GM19043 (cell line): ENCODE measurements at regions not wholly inside any gene's neighbourhood (a gene's known extent, or its start where the extent isn't known, plus 50 kb on each side); places are given as distances from the start of the nearest gene placed in this dataset.

Experiments used
- ATAC-seq: cut with Tn5 transposase; IDR thresholded peaks from one replicate; pipeline ENCODE4 v1.9.1; 2021; ENCODE audit warnings: low read depth; ENCODE audit not compliant: unreplicated experiment

GRCh38 chr4:133776961-133777360 is 424.6 kb downstream of the PABPC4L start:
- ATAC-seq = no peak

- no peak for ATAC-seq
These were observed 425.1 kb downstream of the PABPC4L start for GRCh38 chr4:133776503-133776902.

- no peak for ATAC-seq
These were observed 425.7 kb downstream of the PABPC4L start for GRCh38 chr4:133775881-133776280.

GRCh38 chr4:133775469-133775868 is 426.1 kb downstream of the PABPC4L start:
- no peak for ATAC-seq

- ATAC-seq = no peak
These were observed 442.2 kb downstream of the PABPC4L start for GRCh38 chr4:133759428-133759827.

- ATAC-seq = no peak
These were observed 459.8 kb downstream of the PABPC4L start for GRCh38 chr4:133741766-133742165.

GRCh38 chr4:133720001-133720400 is 481.6 kb downstream of the PABPC4L start:
- no peak for ATAC-seq

GRCh38 chr4:133719098-133719497 is 482.5 kb downstream of the PABPC4L start:
- no peak for ATAC-seq

GRCh38 chr4:133714211-133714610 is 487.4 kb downstream of the PABPC4L start:
- ATAC-seq = no peak

GRCh38 chr4:133713340-133713739 is 488.2 kb downstream of the PABPC4L start:
- no peak for ATAC-seq

GRCh38 chr4:133711817-133712216 is 489.8 kb downstream of the PABPC4L start:
- ATAC-seq = no peak

GRCh38 chr4:133694416-133694815 is 507.2 kb downstream of the PABPC4L start:
- ATAC-seq = no peak

- ATAC-seq = no peak
These were observed 517.6 kb downstream of the PABPC4L start for GRCh38 chr4:133683967-133684366.

GRCh38 chr4:133668061-133668851 is 519.2 kb downstream of the PCDH10 start:
- no peak for ATAC-seq

GRCh38 chr4:133647206-133647605 is 498.1 kb downstream of the PCDH10 start:
- ATAC-seq = no peak

- ATAC-seq = no peak
These were observed 492.1 kb downstream of the PCDH10 start for GRCh38 chr4:133641191-133641590.

- ATAC-seq = no peak
These were observed 489.7 kb downstream of the PCDH10 start for GRCh38 chr4:133638751-133639150.

- no peak for ATAC-seq
These were observed 488.1 kb downstream of the PCDH10 start for GRCh38 chr4:133637161-133637560.

GRCh38 chr4:133624744-133625143 is 475.6 kb downstream of the PCDH10 start:
- no peak for ATAC-seq

GRCh38 chr4:133623847-133624246 is 474.8 kb downstream of the PCDH10 start:
- ATAC-seq = no peak

- ATAC-seq = no peak
These were observed 472.5 kb downstream of the PCDH10 start for GRCh38 chr4:133621628-133622027.

GRCh38 chr4:133620555-133620954 is 471.5 kb downstream of the PCDH10 start:
- no peak for ATAC-seq

- no peak for ATAC-seq
These were observed 469.9 kb downstream of the PCDH10 start for GRCh38 chr4:133618963-133619362.
